Omental fat pad (tissue), 3 donors: ENCODE measurements at regions not wholly inside any gene's neighbourhood (a gene's known extent, or its start where the extent isn't known, plus 50 kb on each side); places are given as distances from the start of the nearest gene placed in this dataset.
"Not testable (repeated sequence)": the region's sequence is repeated elsewhere in the genome, so short reads cannot be mapped to it uniquely, and the experiment has no call there.

Experiments used
- ATAC-seq: fragments of 150-250 bp; one replicate; pipeline ENCODE4 v1.9.1; 2016; ENCODE audit warnings: mild to moderate bottlenecking, moderate library complexity; ENCODE audit not compliant: low FRiP score
- DNase-seq: peaks from one replicate; pipeline ENCODE4 v3.0.0-alpha.2; 2019; ENCODE audit warnings: low spot score
- CTCF ChIP-seq, 3 donors: fragments of 450-650 bp; IDR thresholded peaks; one replicate each; pipeline ENCODE4 v1.5.1; 2016 to 2017; ENCODE audit warnings: antibody characterized with exemption in 3 of 3, mild to moderate bottlenecking in 3 of 3, moderate library complexity in 2 of 3

GRCh38 chr15:36185845-36186244 is 393.6 kb upstream of the CDIN1 start:
- ATAC-seq (no peak), DNase-seq (no peak)
- TF ChIP-seq CTCF (IDR thresholded peaks at IDR 0.05): no peak

GRCh38 chr15:36186376-36186775 is 393.1 kb upstream of the CDIN1 start:
- TF ChIP-seq CTCF (IDR thresholded peaks at IDR 0.05): no peak
- ATAC-seq: no peak
- no peak for DNase-seq

GRCh38 chr15:36191459-36191858 is 388.0 kb upstream of the CDIN1 start:
- TF ChIP-seq CTCF (IDR thresholded peaks at IDR 0.05): no peak
- DNase-seq: no peak
- ATAC-seq: no peak

- not testable (repeated sequence) for ATAC-seq, DNase-seq
Observed at GRCh38 chr15:36195361-36196007, 383.9 kb upstream of the CDIN1 start.

- no peak for TF ChIP-seq CTCF (IDR thresholded peaks at IDR 0.05)
- ATAC-seq (no peak), DNase-seq (no peak)
Observed at GRCh38 chr15:36208868-36209582, 370.4 kb upstream of the CDIN1 start.

- no peak for DNase-seq
- no peak for ATAC-seq
- TF ChIP-seq CTCF (IDR thresholded peaks at IDR 0.05): no peak
Observed at GRCh38 chr15:36210426-36210825, 369.0 kb upstream of the CDIN1 start.

- ATAC-seq (no peak), DNase-seq (no peak)
- TF ChIP-seq CTCF (IDR thresholded peaks at IDR 0.05): no peak
Observed at GRCh38 chr15:36218322-36218721, 361.1 kb upstream of the CDIN1 start.
